Lung microvascular endothelial cell (primary cell): ENCODE measurements at regions not wholly inside any gene's neighbourhood (a gene's known extent, or its start where the extent isn't known, plus 50 kb on each side); places are given as distances from the start of the nearest gene placed in this dataset.

Experiments used
- DNase-seq, 2 donors: peaks; one replicate each; pipeline versions ENCODE4 v3.0.0 to v3.0.0-alpha.2; 2010; ENCODE audit warnings: low read depth in 2 of 2

GRCh38 chr11:80872116-80872728, 1431.4 kb upstream of the TENM4 start:
- DNase-seq = no peak

DNA sequence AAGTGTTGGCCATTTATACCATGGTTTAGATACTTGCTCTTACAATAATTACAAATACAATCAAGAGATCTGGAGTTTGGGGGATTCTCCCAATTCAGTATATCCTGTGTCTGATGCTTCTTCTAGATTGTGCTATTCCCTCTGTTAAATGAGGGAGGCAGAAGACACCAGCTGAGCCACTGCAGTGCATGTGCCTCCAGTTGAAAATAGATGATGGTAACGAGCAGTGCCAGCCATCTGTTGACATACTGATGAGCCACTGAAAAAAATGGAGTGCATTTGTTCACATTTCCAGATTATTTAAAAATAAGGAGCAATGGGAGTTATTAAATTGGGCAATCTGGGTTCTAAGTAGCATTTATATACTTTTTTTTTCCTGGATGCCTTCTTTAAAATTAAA, 1428.0 kb upstream of the TENM4 start:
- no peak for DNase-seq

GRCh38 chr11:80862011-80862410, 1421.2 kb upstream of the TENM4 start:
- DNase-seq = no peak

DNA sequence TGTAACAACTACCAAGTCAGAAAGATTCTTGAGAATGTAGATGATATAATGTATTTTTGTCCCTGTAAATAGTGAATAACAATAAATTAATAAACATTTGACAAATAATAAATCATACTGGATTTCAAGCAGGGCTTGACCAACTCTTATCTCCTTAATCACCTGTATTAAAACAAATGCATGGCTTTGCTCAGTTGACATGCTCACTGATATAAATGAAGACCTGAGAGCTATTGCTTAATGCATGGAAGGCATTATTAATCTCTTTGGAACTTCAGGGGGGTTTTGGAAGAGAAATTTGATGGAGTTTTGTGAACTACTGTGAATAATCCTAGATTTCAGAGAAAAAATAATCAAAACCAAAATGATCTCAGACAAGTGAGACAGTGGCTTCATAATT, 1420.4 kb upstream of the TENM4 start:
- no peak for DNase-seq

DNA sequence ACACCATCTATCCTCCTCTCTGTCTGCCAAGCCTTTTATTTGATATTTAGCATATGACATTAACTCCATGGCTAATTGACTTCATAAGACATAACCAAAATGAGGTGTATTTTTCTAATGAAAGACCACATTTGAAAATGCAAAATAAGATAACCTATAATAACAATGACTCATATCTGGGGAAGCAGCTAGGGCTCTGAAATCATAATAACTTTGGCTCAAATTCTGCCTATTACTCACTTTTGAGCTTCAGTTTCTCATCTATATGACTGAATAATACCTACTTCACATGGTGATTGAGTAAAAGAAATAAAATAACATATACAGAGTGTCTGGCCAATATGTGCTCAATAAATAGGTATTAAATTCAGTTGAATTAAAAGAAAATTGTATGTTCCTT, 1419.8 kb upstream of the TENM4 start:
- DNase-seq = peak in 1 of 2 donors; percentile 5

DNA sequence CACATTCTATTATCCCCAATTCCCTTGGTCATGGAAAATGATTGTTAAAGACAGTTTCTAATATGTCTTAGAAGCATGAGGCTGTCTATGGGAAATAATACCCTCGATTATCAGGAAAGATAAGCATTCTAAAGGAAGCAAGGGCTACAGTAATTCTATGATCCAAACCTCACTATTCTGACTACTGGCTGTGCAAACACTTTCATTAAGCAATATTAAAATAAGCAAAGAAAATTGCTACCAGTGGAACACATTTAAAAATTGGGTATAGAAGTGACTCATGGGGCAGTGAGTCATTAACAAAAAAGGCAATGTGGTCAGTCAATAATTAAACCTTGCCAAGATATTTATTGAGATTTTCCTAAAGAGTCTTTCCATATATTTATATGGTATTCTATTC, 1415.2 kb upstream of the TENM4 start:
- no peak for DNase-seq

GRCh38 chr11:80855426-80855825, 1414.6 kb upstream of the TENM4 start:
- no peak for DNase-seq

- DNase-seq = no peak
Observed at GRCh38 chr11:80849253-80849652, 1408.4 kb upstream of the TENM4 start.

GRCh38 chr11:80846979-80847378, 1406.1 kb upstream of the TENM4 start:
- DNase-seq = peak in 1 of 2 donors; percentile 54

DNA sequence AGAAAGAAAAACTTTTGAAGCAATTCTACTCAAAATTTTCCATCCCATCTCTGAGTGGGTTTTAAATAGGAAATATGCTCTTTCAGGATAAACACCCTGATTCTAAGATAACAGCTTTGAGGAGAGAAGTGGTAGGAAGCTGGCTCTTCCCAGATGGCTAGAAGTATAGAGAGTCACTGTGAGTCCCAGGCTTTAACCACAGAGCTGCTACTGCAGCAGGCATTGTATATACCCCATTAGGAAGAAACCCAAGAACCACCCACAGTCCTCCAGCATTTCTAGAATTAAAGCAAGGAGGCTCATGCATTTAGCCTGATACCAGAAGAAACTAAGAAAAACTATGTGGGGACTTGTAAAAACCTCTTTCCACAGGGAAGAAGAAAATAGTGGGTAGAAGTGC, 1405.6 kb upstream of the TENM4 start:
- no peak for DNase-seq

- DNase-seq = no peak
Observed at GRCh38 chr11:80844110-80844819, 1403.4 kb upstream of the TENM4 start.

DNA sequence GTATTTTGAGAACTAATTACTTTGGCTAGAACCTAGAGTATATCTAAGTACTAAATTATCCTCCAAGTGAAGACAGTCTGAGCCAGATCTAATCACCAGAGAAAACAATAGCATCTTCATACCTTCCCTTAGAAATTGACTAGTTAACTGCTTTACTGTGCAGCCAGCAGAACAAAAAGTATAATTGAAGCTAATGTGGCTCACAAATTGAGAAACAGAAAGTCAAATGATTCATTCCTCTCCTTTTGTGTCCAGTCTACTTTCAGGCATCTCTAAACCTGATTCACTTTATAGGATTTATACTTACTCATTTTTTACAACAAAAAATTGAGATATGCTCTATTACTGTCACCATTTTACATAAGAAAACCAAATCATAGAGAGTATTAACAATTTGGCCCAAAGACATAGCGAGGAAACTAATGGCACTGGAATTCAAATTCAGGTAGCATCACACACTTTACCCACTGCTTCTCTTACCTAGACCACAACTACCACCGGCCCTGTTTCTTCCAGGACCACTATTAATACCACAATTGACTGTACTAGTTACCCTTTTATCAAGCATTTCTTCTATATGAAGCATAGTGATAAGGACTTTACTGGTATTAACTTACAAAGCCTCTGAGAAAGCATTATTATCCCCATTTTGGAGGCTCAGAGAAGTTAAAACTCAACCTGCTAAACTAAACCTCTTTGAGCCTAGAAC, 1402.6 kb upstream of the TENM4 start:
- DNase-seq = no peak

DNA sequence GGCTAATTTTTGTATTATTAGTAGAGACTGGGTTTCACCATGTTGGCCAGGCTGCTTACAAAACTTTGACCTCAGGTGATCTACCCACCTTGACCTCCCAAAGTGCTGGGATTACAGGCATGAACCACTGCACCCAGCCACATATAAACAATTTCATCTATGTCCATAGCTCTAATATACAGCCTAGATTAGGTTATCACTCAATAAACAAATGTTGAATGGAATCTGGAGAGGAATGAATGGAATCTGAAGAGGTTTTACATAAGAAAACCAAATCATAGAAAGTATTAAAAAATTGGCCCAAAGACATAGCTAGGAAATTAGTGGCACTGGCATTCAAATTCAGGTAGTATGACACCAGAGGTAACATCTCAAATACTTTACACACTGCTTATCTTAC, 1401.4 kb upstream of the TENM4 start:
- no peak for DNase-seq

DNA sequence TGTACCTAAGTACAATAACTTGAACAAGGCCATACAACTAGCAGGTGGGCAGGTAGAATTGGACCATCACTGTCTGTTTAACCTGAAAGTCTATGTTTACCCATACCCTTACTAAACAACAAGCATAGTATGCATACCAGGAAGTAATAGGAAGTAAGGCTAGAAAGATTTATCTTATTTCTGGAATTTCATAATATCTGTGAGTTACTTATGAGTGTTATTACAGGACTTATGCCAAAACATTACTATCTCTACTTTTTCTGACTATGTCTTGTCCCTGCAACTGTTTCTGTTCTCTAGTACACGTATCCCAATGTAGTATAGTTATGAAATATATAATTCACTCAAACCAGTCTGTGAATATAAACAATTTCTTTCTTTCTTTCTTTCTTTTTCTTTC, 1400.8 kb upstream of the TENM4 start:
- no peak for DNase-seq

DNA sequence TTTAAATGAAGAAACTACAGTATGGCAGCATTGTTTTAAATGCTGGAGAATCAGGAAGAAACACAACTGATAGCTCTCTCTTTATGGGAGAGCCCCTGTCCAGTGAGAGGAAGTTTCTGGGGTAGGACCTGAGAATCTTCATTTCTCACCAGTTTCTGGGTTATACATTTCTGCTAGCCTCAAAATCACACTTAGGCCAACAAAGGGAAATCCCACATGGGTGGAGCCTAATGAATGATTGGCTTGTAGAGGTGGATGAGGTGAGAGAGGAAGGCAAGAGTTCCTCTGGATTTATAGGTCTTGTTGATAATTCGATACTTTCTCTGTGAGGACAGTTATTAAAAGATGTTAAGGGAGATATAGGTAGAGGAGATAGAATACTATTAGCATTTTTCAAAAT, 1397.3 kb upstream of the TENM4 start:
- no peak for DNase-seq

GRCh38 chr11:80837051-80837450, 1396.2 kb upstream of the TENM4 start:
- DNase-seq = no peak

- no peak for DNase-seq
Observed at GRCh38 chr11:80831374-80831773, 1390.5 kb upstream of the TENM4 start.

DNA sequence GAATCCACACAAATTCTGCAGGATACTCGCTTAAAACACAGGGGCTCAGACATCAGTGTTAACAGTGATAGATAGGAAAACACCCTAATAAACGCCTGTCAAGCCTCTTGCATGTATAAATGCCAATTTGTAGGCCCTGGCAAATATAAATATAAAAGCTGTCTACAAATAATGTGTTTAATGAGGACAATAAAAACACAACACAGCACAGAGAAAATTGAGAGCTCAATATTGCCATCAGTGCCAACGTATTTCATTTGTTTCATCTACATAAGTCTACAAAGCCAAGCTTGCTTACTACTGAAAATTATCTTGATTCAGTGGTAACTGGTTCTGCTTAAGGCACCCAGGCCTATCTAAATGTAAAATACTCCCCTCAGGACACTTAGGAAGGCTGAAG, 1387.0 kb upstream of the TENM4 start:
- no peak for DNase-seq

DNA sequence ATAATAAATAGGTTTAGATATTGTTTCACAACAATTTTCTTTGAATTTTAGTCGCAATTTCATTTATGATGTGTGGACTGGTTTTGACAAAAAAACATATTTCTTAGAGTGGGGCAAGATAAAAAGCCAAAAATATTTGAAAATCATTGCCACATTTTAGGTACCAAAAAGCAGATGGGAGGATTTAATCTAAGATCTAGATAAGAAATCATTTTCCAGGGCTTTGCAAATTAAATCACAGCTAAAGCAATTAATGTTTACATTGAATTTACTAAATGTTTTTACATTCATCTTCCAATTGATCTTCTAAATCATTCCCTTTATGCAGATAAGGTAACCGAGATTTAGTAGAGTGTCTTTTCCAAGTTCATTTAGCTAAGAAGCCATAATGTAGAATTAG, 1386.0 kb upstream of the TENM4 start:
- DNase-seq = no peak

DNA sequence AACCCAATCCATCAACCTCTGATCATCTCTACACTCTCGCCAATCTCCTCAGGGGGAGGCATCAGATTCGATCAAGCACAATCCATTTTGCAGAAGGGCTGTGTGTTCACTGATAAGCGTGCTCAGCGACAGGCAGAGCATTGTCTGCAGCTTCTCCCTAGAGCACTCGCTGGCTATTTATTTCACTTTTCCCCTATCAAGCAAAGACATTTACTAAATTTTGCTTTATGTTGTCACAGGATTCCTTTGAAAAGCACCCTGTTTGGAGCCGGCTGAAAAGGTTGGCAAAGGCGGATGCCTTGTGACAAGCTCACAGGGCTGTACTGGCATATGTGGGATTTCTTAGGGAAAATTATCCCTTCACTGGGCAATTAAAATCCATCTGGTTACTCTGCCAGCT, 1381.5 kb upstream of the TENM4 start:
- no peak for DNase-seq

DNA sequence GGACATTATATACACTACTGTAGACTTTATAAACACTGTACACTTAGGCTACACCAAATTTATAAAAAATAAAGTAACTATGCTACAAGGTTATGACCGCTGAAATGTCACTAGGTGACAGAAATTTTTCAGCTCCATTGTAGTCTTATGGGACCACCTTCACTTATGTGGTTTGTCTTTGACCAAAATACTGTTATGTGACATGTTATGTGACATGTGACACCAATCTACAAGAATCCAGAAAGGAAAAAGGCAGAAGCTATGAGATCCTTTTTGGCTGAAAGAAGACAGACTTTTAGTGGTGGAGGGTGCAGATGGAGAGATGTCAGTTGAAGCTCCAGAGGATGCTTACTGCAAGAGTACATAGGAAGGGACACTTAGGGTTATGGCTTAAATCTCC, 1378.4 kb upstream of the TENM4 start:
- DNase-seq = no peak

- DNase-seq = no peak
Observed at GRCh38 chr11:80816966-80817365, 1376.1 kb upstream of the TENM4 start.

DNA sequence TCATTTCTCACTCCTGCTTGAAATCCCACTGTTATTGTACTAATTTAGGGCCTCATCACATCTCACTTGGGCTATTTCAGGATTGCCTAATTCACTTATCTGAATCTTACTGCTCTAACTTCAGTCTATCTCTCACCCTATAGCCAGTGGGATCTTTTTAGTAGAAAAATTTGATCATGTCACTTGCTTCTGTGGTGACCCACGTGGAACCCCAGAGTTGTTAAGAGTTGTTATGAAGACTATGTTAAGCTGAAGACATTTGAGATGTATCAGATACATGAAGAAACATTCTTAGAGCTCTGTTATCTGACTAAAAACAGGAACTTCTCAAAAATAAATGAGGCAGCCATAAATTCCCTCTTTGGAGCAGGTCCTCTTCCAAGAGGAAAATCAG, 1375.6 kb upstream of the TENM4 start:
- DNase-seq = no peak
